GM19452 (cell line): ENCODE measurements at regions not wholly inside any gene's neighbourhood (a gene's known extent, or its start where the extent isn't known, plus 50 kb on each side); places are given as distances from the start of the nearest gene placed in this dataset.

Source experiments
- ATAC-seq: cut with Tn5 transposase; IDR thresholded peaks from one replicate; pipeline ENCODE4 v1.9.1; 2021; ENCODE audit not compliant: unreplicated experiment

DNA sequence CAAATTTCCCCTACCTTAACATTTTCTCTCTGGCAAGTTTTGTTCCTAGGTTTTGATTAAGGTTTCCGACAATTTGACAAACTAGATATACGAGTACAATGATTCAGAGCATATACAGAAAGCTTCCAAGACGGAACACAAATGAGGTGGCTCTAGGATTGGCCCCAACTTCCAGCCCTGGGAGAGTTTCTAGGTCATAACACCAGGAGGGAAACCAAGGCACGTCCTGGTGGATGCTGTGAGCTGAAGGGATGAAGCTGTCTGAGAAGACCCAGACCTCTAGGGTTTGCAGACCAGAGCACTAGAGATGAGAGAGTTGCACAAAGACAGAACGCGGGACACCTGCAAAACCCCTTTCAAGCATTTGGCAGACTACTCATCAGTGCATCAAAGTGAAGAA, 51.5 kb upstream of the CAND1 start:
- ATAC-seq, result no peak
